NB4 (cell line): ENCODE measurements at regions not wholly inside any gene's neighbourhood (a gene's known extent, or its start where the extent isn't known, plus 50 kb on each side); places are given as distances from the start of the nearest gene placed in this dataset.

ENCODE experiments used
- DNase-seq: peaks from one replicate; pipeline ENCODE4 v3.0.0; 2010; ENCODE audit warnings: low read depth
- H3K4me3 ChIP-seq: one replicate; pipeline ENCODE4 v1.5.1; 2011; ENCODE audit warnings: mild to moderate bottlenecking, low read depth, low read length, moderate library complexity
- MYC ChIP-seq: IDR thresholded peaks from 2 replicates; pipeline ENCODE4 v1.6.1; 2011; ENCODE audit warnings: low read depth, low read length
- POLR2A ChIP-seq: IDR thresholded peaks from 2 replicates; pipeline ENCODE4 v1.6.1; 2011; ENCODE audit warnings: mild to moderate bottlenecking; ENCODE audit not compliant: insufficient read length; ENCODE audit errors: extremely low read depth
- TF ChIP-seq, protein P1 (sequence below): IDR thresholded peaks from one replicate; pipeline ENCODE4 v1.5.1; 2012; ENCODE audit warnings: low read depth, low read length
- TF ChIP-seq, protein P2 (sequence below): IDR thresholded peaks from 2 replicates; pipeline ENCODE4 v1.6.1; 2011; ENCODE audit warnings: low read depth, low read length

DNA sequence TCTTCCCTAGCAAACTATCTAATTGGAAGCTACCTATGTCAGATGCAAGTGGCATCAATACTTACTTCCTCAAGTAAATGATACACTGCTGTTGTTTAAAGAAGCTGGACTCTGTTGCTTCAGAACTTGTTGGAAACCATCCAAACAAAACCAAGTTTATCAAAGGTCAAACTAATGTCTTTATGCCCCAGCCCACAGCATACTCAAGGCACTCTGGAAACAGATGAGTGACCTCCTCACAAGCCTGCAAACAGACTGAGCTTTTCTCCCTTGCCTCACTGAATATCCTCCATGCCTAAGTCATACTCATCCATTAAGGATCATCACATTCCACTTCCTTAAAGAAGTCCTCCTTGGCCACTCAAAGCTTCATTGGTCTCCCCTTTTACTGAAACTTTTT lies 107.4 kb upstream of the ACP3 start:
- H3K4me3 ChIP-seq, result no peak overlapping the region
- DNase-seq, result no peak
- TF ChIP-seq MYC (no peak), POLR2A (no peak)
- TF ChIP-seq, protein P1, sequence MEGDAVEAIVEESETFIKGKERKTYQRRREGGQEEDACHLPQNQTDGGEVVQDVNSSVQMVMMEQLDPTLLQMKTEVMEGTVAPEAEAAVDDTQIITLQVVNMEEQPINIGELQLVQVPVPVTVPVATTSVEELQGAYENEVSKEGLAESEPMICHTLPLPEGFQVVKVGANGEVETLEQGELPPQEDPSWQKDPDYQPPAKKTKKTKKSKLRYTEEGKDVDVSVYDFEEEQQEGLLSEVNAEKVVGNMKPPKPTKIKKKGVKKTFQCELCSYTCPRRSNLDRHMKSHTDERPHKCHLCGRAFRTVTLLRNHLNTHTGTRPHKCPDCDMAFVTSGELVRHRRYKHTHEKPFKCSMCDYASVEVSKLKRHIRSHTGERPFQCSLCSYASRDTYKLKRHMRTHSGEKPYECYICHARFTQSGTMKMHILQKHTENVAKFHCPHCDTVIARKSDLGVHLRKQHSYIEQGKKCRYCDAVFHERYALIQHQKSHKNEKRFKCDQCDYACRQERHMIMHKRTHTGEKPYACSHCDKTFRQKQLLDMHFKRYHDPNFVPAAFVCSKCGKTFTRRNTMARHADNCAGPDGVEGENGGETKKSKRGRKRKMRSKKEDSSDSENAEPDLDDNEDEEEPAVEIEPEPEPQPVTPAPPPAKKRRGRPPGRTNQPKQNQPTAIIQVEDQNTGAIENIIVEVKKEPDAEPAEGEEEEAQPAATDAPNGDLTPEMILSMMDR, result no peak
- TF ChIP-seq, protein P2, sequence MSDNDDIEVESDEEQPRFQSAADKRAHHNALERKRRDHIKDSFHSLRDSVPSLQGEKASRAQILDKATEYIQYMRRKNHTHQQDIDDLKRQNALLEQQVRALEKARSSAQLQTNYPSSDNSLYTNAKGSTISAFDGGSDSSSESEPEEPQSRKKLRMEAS, result no peak

DNA sequence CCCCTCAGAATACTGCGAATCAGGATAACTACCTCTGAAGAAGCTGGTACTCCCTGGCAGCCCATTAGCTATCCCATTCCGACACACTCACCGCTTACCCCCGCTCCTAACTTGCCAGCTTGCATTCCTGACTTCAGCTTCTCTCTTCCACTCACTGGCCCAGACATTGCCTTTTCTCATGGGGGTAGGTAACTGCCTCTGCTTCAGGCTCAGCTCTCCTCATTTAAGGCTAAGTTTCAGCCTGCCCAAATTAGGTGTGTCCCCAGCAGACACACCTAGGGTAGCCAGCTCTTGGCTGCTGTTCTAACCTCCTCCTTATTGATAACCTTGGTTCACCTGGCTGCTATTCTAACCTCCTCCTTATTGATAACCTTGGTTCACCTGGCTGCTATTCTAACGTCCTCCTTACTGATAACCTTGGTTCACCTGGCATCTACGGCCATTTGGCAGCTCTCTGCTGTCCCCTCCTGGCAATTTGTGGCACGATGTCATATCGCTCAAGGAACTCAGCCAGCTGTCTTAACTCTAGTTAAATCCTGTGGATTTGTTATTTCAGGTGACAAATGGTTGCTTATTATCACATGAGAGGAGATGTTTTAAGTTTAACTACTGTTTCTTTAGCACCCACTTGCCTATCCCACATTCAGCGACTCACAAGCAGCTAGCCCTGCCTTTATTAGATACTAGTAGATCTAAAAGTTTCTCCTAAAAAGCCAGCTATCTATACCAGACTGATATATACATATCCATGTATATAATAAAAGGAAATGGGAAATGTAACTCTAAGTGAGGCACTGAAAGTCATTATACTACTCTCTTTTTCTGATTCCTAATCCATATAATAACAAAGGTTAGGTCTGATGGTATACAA lies 106.5 kb upstream of the ACP3 start:
- H3K4me3 ChIP-seq, result no peak overlapping the region
- TF ChIP-seq, protein P1, result peak; percentile 63
- TF ChIP-seq, protein P2, result no peak
- DNase-seq, result peak; percentile 20

DNA sequence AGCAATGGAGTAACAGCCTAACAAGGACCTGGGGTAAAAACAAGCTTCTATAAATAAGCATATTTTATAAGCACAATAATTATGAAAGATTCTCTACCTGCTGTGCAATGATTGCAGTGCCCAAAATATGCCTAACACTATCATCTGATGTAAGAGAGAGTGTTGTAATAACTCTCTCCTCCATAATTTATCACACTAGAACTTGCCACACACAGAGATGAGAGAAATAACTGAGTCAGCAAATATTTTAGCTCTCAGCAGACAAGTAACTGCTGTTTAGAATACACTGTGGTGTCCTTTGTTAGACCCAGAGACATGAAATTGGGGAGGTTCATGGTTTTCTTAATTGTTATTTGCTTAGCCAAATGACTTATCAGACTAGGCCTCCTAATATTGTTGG lies 105.3 kb upstream of the ACP3 start:
- DNase-seq, result no peak
- no peak overlapping the region for H3K4me3 ChIP-seq

DNA sequence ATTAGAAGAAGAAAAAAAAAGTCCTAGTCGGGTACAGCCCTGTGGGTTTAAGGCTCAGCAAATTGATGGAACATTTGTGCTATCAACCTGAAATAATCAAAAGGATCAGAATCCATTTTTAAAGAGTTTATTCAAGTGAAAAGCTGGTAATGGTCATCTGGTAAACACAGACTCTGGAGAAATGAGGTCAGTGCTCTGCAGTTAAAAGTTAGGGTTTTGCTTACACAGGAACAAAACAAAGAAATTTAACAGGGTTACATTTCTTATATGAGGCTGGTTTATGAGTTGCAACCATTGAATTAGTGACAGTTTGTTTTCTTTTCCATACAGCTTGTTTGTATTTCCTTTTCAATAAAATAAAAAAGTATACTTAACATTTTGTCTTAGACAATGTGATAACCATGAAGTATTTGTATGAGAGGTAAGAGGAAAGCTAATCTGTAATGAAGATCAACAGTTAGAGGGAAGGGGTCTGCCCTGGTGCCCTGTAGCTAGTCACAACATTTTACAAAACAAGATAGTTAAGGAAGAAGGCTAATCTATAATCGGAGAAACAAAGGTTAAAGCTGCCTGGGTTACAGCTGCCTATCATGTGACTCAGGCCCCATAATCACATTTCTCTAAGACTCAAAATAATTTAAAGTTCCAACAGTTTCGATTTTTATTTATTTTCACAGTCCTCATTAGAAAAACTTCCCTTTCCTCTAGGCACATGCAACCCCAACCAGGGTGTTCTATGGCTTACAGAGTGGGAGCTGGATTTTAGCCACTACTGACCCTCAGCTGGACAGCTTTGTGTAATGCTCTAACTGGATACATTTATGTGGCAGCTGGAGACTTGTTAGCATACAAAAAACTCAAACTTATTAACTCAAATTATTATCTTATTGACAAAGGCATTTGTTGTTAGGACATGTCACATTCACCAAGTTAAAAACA lies 98.1 kb upstream of the ACP3 start:
- TF ChIP-seq, protein P2, result no peak
- TF ChIP-seq MYC, result no peak
- no peak for TF ChIP-seq POLR2A
- TF ChIP-seq, protein P1, result no peak
- DNase-seq, result no peak
- no peak overlapping the region for H3K4me3 ChIP-seq

More for the DNA sequence above, 105.3 kb upstream of the ACP3 start:
- TF ChIP-seq POLR2A (no peak), MYC (no peak)
- TF ChIP-seq, protein P1, result no peak
- TF ChIP-seq, protein P2, result no peak

DNA sequence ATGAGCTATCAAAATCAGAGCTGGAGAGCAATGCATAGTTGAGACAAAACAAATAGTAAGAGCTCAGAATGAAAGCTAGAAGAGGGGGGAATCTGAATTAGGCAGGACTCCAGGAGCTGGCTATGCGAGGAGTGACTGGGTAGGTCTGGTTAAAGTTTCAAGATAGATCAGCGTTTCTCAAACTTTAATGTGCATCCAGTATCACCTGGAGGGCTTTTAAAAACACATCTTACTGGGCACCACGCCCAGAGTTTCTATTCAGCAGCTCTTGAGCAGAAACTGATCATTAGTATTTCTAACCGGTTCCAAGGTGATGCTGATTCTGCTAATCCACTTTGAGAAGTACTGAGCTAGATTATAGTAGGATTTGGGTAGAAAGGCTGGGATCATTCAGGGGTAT lies 96.2 kb upstream of the ACP3 start:
- no peak overlapping the region for H3K4me3 ChIP-seq
- TF ChIP-seq, protein P2, result no peak
- TF ChIP-seq POLR2A, result no peak
- TF ChIP-seq MYC, result no peak
- TF ChIP-seq, protein P1, result no peak
- DNase-seq, result no peak
